AG04449 (cell line): ENCODE measurements at regions not wholly inside any gene's neighbourhood (a gene's known extent, or its start where the extent isn't known, plus 50 kb on each side); places are given as distances from the start of the nearest gene placed in this dataset.

ENCODE experiments used
- CTCF ChIA-PET: fragments of 350-600 bp; formaldehyde crosslinking; extraction: SDS; loops from one replicate; lab custom pipeline; 2021; ENCODE audit warnings: antibody characterized with exemption; lab: Yijun Ruan, JAX
- POLR2A ChIA-PET: fragments of 400-600, 350-600 bp; formaldehyde crosslinking; extraction: SDS; loops from one replicate; lab custom pipeline; 2020; ENCODE audit warnings: antibody characterized with exemption, inconsistent platforms; lab: Yijun Ruan, JAX
- DNase-seq: peaks from one replicate; pipeline ENCODE4 v3.0.0-alpha.2; 2010; ENCODE audit warnings: low read depth, low spot score
- H3K4me3 ChIP-seq: 2 replicates; pipeline ENCODE4 v1.5.1; 2011; ENCODE audit warnings: low read depth, mild to moderate bottlenecking, control low read depth, low read length
- CTCF ChIP-seq: IDR thresholded peaks from one replicate; pipeline ENCODE4 v1.5.1; 2011; ENCODE audit warnings: mild to moderate bottlenecking, moderate library complexity, low read length, control low read depth, inconsistent platforms; ENCODE audit not compliant: insufficient read depth; ENCODE audit errors: missing control alignments

GRCh38 chr6:56852260-56853010 is 102.5 kb upstream of the BEND6 start:
- POLR2A ChIA-PET = interaction anchor here (0.5 to 0.6 kb wide), 2 partner anchors 8 to 10 kb away, joined by 3 read pairs; no protein-coding TSS in a partner anchor
- TF ChIP-seq CTCF = no peak
- no peak for DNase-seq
- CTCF ChIA-PET = interaction anchor here (0.7 to 7.3 kb wide), 26 partner anchors 11 to 472 kb away, joined by 3 to 106 read pairs (median 4); partner anchors contain the start of gene DST
- H3K4me3 ChIP-seq = peak overlapping the region; percentile 74

DNA sequence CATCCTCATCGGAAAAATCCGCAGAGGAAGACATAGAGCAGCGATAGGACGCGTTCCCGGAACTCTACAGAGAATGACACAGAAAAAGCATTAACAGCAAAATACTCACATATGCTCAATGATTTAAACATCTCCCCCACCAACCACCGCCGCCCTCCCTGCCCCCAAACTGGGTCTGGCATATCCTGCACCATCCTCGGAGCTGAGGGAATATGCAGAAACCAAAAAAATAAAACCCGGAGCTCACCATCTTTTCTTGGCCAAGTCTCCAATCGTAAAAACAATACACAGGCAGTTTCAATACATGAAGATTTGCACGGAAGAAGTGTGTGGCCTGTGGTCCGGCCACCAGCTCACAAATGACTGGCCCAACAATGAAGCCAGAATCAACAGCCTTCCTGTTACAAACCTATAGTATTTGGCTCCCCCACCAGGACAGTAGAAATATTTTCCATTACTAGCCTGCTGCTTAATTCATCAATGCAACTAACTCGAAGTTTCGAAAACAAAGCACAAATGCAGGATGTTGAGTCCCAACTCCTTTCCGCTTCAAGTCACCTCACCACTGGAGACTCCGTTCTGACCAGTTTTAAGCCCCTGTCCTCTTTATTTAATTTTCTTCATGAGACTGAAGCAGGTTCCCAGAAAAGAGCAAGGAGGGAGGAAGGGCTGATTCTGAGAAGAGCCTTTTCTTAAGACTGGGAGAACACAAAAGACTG is 103.2 kb upstream of the BEND6 start:
- TF ChIP-seq CTCF = peak; percentile 60
- POLR2A ChIA-PET = interaction anchor here (0.6 to 1.0 kb wide), 3 partner anchors 9 to 159 kb away, joined by 3 to 5 read pairs (median 3); no protein-coding TSS in a partner anchor
- peak overlapping the region; percentile 74 for H3K4me3 ChIP-seq
- no peak for DNase-seq
- CTCF ChIA-PET = interaction anchor here (0.7 to 7.3 kb wide), 44 partner anchors 10 to 473 kb away, joined by 3 to 106 read pairs (median 4); partner anchors contain the start of gene DST

DNA sequence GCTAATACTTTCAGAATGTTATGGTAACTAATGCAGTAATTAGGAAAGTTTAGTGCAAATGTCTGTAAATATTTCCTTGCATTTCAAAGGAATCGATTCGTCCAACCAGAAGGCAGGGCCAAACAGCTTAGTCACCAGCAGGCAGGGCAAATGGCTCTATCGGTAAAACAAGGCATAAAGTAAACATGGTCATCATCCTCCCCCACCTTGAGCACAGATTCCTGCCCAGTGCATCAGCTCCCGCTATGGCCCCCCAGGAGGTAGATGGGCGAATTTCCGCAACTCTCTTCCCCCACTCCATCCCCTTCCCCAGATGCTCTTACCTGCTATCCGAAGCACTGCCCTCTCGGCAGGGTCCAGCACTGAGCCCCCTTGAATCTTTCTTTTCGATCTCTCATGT is 103.8 kb upstream of the BEND6 start:
- POLR2A ChIA-PET = interaction anchor here (0.6 to 1.0 kb wide), 3 partner anchors 9 to 158 kb away, joined by 3 to 5 read pairs (median 3); no protein-coding TSS in a partner anchor
- CTCF ChIA-PET = interaction anchor here (0.5 to 7.3 kb wide), 41 partner anchors 10 to 256 kb away, joined by 3 to 106 read pairs (median 4); partner anchors contain the start of gene DST
- no peak for DNase-seq
- peak overlapping the region; percentile 74 for H3K4me3 ChIP-seq
- no peak for TF ChIP-seq CTCF

DNA sequence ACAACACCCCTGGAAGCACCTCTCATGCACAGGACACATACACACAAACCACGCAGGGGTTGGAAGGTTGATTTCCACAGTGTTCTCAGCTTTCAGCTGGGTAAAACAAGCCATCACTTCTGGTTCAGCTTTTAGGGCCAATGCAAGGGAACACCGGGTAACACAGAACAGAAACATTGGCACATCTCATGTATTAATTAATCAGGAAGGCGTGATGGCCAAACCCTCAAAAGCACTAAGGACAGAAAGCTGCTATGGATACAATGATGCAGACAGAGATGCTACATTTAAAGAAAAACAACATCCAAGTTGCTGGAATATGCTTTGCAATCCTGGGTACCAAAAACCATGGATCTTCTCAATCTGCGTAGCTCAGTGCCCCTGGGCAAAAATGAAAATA is 104.3 kb upstream of the BEND6 start:
- TF ChIP-seq CTCF = no peak
- no peak for DNase-seq
- ChIA-PET CTCF (interaction anchor here (0.5 to 7.3 kb wide), 29 partner anchors 9 to 214 kb away, joined by 3 to 106 read pairs (median 4); partner anchors contain the start of gene DST), POLR2A (interaction anchor here (0.6 to 1.0 kb wide), 2 partner anchors 10 to 39 kb away, joined by 3 read pairs; no protein-coding TSS in a partner anchor)
- peak overlapping the region; percentile 74 for H3K4me3 ChIP-seq

DNA sequence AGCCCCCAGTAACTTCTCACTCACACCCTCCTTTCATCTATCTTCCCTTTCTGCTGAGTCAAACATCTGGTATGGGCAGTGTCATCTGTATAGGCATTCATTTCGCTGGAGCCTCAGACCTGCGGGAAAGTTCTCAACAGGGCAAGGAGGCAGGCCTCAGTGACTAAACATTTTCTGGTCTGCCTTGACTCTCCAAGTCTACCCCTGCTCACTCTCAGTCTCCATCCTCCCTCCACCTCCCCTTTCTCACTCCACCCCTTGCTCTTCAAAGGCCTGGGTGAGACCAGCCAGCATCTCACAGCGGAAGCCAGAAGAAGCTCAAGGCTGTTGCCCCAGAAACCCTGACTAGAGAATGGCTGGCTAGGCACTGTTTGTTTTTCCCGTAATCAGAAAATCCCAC is 105.0 kb upstream of the BEND6 start:
- no peak for TF ChIP-seq CTCF
- POLR2A ChIA-PET = no interaction called here
- DNase-seq = no peak
- CTCF ChIA-PET = interaction anchor here (1.4 to 7.3 kb wide), 9 partner anchors 8 to 213 kb away, joined by 3 to 106 read pairs (median 9); no protein-coding TSS in a partner anchor
- H3K4me3 ChIP-seq = peak overlapping the region; percentile 74
